IMR-90 (cell line): ENCODE measurements at regions not wholly inside any gene's neighbourhood (a gene's known extent, or its start where the extent isn't known, plus 50 kb on each side); places are given as distances from the start of the nearest gene placed in this dataset.

Experiments used
- ATAC-seq: fragments of 200-7000 bp; cut with Tn5 transposase; 2 replicates; pipeline ENCODE4 v1.9.1; 2020; ENCODE audit warnings: low read depth, mild to moderate bottlenecking, moderate library complexity
- BruUV-seq: library from RNA; stranded (reverse); fragments of 400-500 nt; replicated peaks from 2 replicates; lab custom pipeline; 2021; lab: Mats Ljungman, UMichigan
- CTCF ChIA-PET: fragments of 300-600 bp; formaldehyde crosslinking; extraction: SDS; loops from one replicate; lab custom pipeline; 2021; ENCODE audit warnings: antibody characterized with exemption; lab: Yijun Ruan, JAX
- POLR2A ChIA-PET: fragments of 300-600 bp; sonication (Branson Sonifier 250); formaldehyde crosslinking; loops from one replicate; lab custom pipeline; 2022; ENCODE audit warnings: antibody characterized with exemption; ENCODE audit not compliant: unreplicated experiment; lab: Charles Lee
- DNase-seq: peaks from one replicate; pipeline ENCODE4 v3.0.0; 2013
- H2AFZ ChIP-seq: replicated peaks from 2 replicates; pipeline ENCODE3; 2013; ENCODE audit warnings: low read length, mild to moderate bottlenecking; ENCODE audit not compliant: poor library complexity
- H2AK5ac ChIP-seq: 2 replicates; pipeline ENCODE4 v1.6.1; 2013; ENCODE audit warnings: low read depth, low read length, inconsistent platforms
- H2AK9ac ChIP-seq: replicated peaks from 2 replicates; pipeline ENCODE3; 2013; ENCODE audit warnings: mild to moderate bottlenecking, low read depth, low read length, moderate library complexity; ENCODE audit not compliant: poor library complexity
- H2BK120ac ChIP-seq: 2 replicates; pipeline ENCODE4 v1.6.1; 2013; ENCODE audit warnings: low read depth, low read length, inconsistent platforms
- H2BK15ac ChIP-seq: 3 replicates; pipeline ENCODE4 v1.6.1; 2013; ENCODE audit warnings: low read depth, low read length, inconsistent platforms
- H2BK20ac ChIP-seq: 2 replicates; pipeline ENCODE4 v1.6.1; 2013; ENCODE audit warnings: low read depth, mild to moderate bottlenecking, inconsistent platforms, low read length, moderate library complexity
- H2BK5ac ChIP-seq: 2 replicates; pipeline ENCODE4 v1.6.1; 2013; ENCODE audit warnings: mild to moderate bottlenecking, low read depth, low read length, inconsistent platforms; ENCODE audit not compliant: poor library complexity, severe bottlenecking
- H3K14ac ChIP-seq: replicated peaks from 2 replicates; pipeline ENCODE4 v1.6.1; 2013; ENCODE audit warnings: low read depth, low read length, inconsistent platforms
- H3K18ac ChIP-seq: 2 replicates; pipeline ENCODE4 v1.6.1; 2013; ENCODE audit warnings: low read depth, low read length, control low read depth
- H3K23ac ChIP-seq: 2 replicates; pipeline ENCODE4 v1.6.1; 2013; ENCODE audit warnings: low read depth, low read length, inconsistent platforms
- H3K27ac ChIP-seq: 2 replicates; pipeline ENCODE4 v1.5.1; 2013; ENCODE audit warnings: mild to moderate bottlenecking, control low read depth, low read length; ENCODE audit not compliant: insufficient read depth
- H3K27me3 ChIP-seq: 2 replicates; pipeline ENCODE4 v1.6.1; 2013; ENCODE audit warnings: low read length; ENCODE audit not compliant: control insufficient read depth, insufficient read depth
- H3K36me3 ChIP-seq: 2 replicates; pipeline ENCODE4 v1.6.1; 2013; ENCODE audit warnings: low read length, mixed read lengths; ENCODE audit not compliant: control insufficient read depth, insufficient read depth
- H3K4ac ChIP-seq: 2 replicates; pipeline ENCODE4 v1.6.1; 2013; ENCODE audit warnings: low read depth, low read length, inconsistent platforms
- H3K4me1 ChIP-seq: 2 replicates; pipeline ENCODE4 v1.6.1; 2013; ENCODE audit warnings: low read length, mixed read lengths; ENCODE audit not compliant: control insufficient read depth, insufficient read depth
- H3K4me2 ChIP-seq: 2 replicates; pipeline ENCODE4 v1.6.1; 2013; ENCODE audit warnings: low read depth, mild to moderate bottlenecking, control low read depth, low read length, moderate library complexity
- H3K4me3 ChIP-seq: 2 replicates; pipeline ENCODE4 v1.5.1; 2013; ENCODE audit warnings: low read depth, mild to moderate bottlenecking, control low read depth, low read length, moderate library complexity; ENCODE audit not compliant: insufficient read depth
- H3K56ac ChIP-seq: 2 replicates; pipeline ENCODE4 v1.6.1; 2013; ENCODE audit warnings: low read length, inconsistent platforms; ENCODE audit not compliant: insufficient read depth; ENCODE audit errors: extremely low read depth
- H3K79me1 ChIP-seq, 2 experiments: 2 replicates each; pipeline ENCODE4 v1.6.1; 2013; ENCODE audit warnings: low read length in 2 of 2, inconsistent platforms in 1 of 2, low read depth in 1 of 2
- H3K9ac ChIP-seq: 2 replicates; pipeline ENCODE4 v1.6.1; 2013; ENCODE audit warnings: low read depth, low read length, control low read depth
- H3K9me1 ChIP-seq: 2 replicates; pipeline ENCODE4 v1.6.1; 2013; ENCODE audit warnings: low read length, inconsistent platforms; ENCODE audit not compliant: insufficient read depth
- H3K9me3 ChIP-seq: 2 replicates; pipeline ENCODE4 v1.6.1; 2013; ENCODE audit warnings: low read length; ENCODE audit not compliant: control insufficient read depth, insufficient read depth
- H4K20me1 ChIP-seq: 2 replicates; pipeline ENCODE4 v1.6.1; 2013; ENCODE audit warnings: low read length, inconsistent platforms; ENCODE audit not compliant: insufficient read depth
- H4K5ac ChIP-seq: 2 replicates; pipeline ENCODE4 v1.6.1; 2013; ENCODE audit warnings: mild to moderate bottlenecking, low read depth, low read length, control low read depth
- H4K8ac ChIP-seq, 2 experiments: 2 replicates each; pipeline ENCODE4 v1.6.1; 2013; ENCODE audit warnings: low read depth in 2 of 2, low read length in 2 of 2, control low read depth in 1 of 2, inconsistent platforms in 1 of 2
- H4K91ac ChIP-seq: 2 replicates; pipeline ENCODE4 v1.6.1; 2013; ENCODE audit warnings: low read depth, low read length, inconsistent platforms; ENCODE audit not compliant: insufficient read depth
- CEBPB ChIP-seq: IDR thresholded peaks from 2 replicates; pipeline ENCODE4 v1.6.1; 2012; ENCODE audit warnings: low read depth, low read length, improper control_type of control experiment
- FOS ChIP-seq: fragments of 150-350 bp; IDR thresholded peaks from 2 replicates; pipeline ENCODE4 v1.6.1; 2016; ENCODE audit warnings: low read depth, low read length
- RAD21 ChIP-seq: IDR thresholded peaks from 2 replicates; pipeline ENCODE4 v1.6.1; 2012; ENCODE audit warnings: low read length, improper control_type of control experiment
- SMC3 ChIP-seq: fragments of 150-350 bp; IDR thresholded peaks from 2 replicates; pipeline ENCODE4 v1.6.1; 2016; ENCODE audit warnings: low read depth, mild to moderate bottlenecking, antibody characterized with exemption, low read length, moderate library complexity
- WGBS, 2 experiments: methylation state at CpG; one replicate each; pipeline versions ENCODE4 v1.1.5 to v1.1.7; 2013; ENCODE audit warnings: missing lambda C conversion rate in 2 of 2; ENCODE audit not compliant: insufficient read length in 1 of 2; ENCODE audit errors: extremely low coverage in 2 of 2; 5-methylcytosine and 5-hydroxymethylcytosine counted together
- dilution Hi-C: fragments of 300-500 bp; cut with HindIII; formaldehyde crosslinking; loops from one replicate; pipeline ENCODE4 v1.14.3; 2018; ENCODE audit warnings: low sequenced_read_pairs; ENCODE audit not compliant: unreplicated experiment
- in situ Hi-C: fragments of 300-500 bp; cut with MboI; formaldehyde crosslinking; loops from 3 replicates; pipeline ENCODE4 v1.14.3; 2019; ENCODE audit warnings: low sequenced_read_pairs, inconsistent platforms, mixed read lengths
- intact Hi-C: fragments of 100-400 bp; cut with micrococcal nuclease; formaldehyde crosslinking; loops from 2 replicates; pipeline ENCODE4 v1.10.0; 2022

DNA sequence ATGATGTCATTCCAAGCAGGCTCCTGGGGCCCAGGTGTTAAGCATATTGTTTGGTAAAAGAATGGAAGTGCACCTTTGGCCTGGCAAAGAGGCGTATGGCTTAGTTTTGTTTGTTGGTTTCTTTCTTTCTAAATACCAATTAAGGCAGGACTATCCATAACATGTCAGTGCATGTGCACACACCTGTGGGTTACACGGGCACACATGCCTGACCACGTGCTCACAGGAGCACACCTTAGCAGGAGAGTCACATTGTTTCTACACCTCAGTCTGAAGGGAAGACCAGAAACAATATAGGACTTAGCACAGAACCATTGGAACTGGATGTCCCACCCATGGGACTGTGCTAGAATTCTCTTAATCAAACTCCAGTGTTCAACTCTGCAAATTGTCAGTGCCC lies 127.8 kb downstream of the FBXO15 start:
- H4K8ac ChIP-seq: no peak overlapping the region
- no peak overlapping the region for H3K14ac ChIP-seq
- no peak overlapping the region for H2BK120ac ChIP-seq
- H2BK5ac ChIP-seq: no peak overlapping the region
- 28% methylated on average over 2 of the region's 3 CpGs; no CpG with 5 or more reads in 1 of the 2 experiments for WGBS, 2 experiments
- POLR2A ChIA-PET: no interaction called here
- no peak overlapping the region for H2BK20ac ChIP-seq
- H3K4ac ChIP-seq: no peak overlapping the region
- intact Hi-C loops (no loop called here), dilution Hi-C loops (no loop called here), in situ Hi-C loops (no loop called here)
- no peak overlapping the region for H4K91ac ChIP-seq
- H3K79me1 ChIP-seq: no peaks in the 10 kb centered on the region
- H3K9me1 ChIP-seq: no peaks in the 10 kb centered on the region
- no peak overlapping the region for H3K27ac ChIP-seq
- H3K9me3 ChIP-seq: no peaks in the 10 kb centered on the region
- ATAC-seq (no peak), DNase-seq (no peak)
- H3K56ac ChIP-seq: no peak overlapping the region
- H2AFZ ChIP-seq: no peak overlapping the region
- no peak overlapping the region for H3K4me2 ChIP-seq
- no peak overlapping the region for H3K4me3 ChIP-seq
- CTCF ChIA-PET: no interaction called here
- no peaks in the 10 kb centered on the region for H3K4me1 ChIP-seq
- no peak overlapping the region for H4K5ac ChIP-seq
- H2AK9ac ChIP-seq: no peak overlapping the region
- no peak overlapping the region for H3K23ac ChIP-seq
- H3K18ac ChIP-seq: no peak overlapping the region
- no peaks in the 10 kb centered on the region for H3K36me3 ChIP-seq
- no peak overlapping the region for H3K9ac ChIP-seq
- TF ChIP-seq RAD21: no peak
- TF ChIP-seq FOS: no peak
- TF ChIP-seq CEBPB: no peak
- no peak for TF ChIP-seq SMC3
- no TSS peak for BruUV-seq
- H2BK15ac ChIP-seq: no peak overlapping the region
- no peaks in the 10 kb centered on the region for H4K20me1 ChIP-seq
- H3K27me3 ChIP-seq: peaks cover 41% of the 10 kb centered on the region
- H2AK5ac ChIP-seq: no peak overlapping the region
